ENCODE measurements at regions not wholly inside any gene's neighbourhood (a gene's known extent, or its start where the extent isn't known, plus 50 kb on each side); places are given as distances from the start of the nearest gene placed in this dataset.

DNA sequence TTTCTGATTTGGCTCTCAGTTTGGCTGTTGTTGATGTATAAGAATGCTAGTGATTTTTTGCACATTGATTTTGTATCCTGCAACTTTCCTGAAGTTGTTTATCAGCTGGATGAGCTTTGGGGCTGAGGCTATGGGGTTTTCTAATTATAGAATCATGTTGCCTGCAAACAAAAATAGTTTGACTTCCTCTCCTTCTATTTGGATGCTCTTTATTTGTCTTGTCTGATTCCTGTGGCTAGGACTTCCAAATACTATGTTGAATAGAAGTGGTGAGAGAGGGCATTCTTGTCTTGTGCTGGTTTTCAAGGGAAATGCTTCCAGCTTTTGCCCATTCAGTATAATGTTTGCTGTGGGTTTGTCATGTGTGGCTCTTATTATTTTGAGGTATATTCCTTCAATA, 734.7 kb upstream of the FAM241A start:
- Histone ChIP-seq H3K4me3 (ENCODE audit: low read depth in 1 of 3, low read length in 3 of 3) (no peak overlapping the region), H3K9me3 (ENCODE audit: control insufficient read depth in 4 of 4, low read length in 3 of 4) (no peaks in the 10 kb centered on the region), H3K36me3 (ENCODE audit: control insufficient read depth in 4 of 4, insufficient read depth in 3 of 4, low read depth in 1 of 4, low read length in 3 of 4) (no peaks in the 10 kb centered on the region), H3K27ac (ENCODE audit: low read depth in 1 of 2, low read length in 2 of 2) (no peak overlapping the region), H3K9ac (ENCODE audit: low read depth in 1 of 2, low read length in 2 of 2) (no peak overlapping the region), H3K27me3 (ENCODE audit: control insufficient read depth in 4 of 4, insufficient read depth in 4 of 4, low read length in 3 of 4) (no peaks in the 10 kb centered on the region), H3K4me1 (ENCODE audit: control insufficient read depth in 4 of 4, insufficient read depth in 4 of 4, low read length in 3 of 4) (no peaks in the 10 kb centered on the region)
- no peak for TF ChIP-seq REST (IDR thresholded peaks at IDR 0.05)
- no peak for TF ChIP-seq HNF4A (conservative IDR thresholded peaks at IDR 0.05)
- no peak for TF ChIP-seq ZBTB33 (IDR thresholded peaks at IDR 0.05)
- TF ChIP-seq YY1 (IDR thresholded peaks at IDR 0.05) = no peak
- TF ChIP-seq ATF3 (IDR thresholded peaks at IDR 0.05) = no peak
- TF ChIP-seq EGR1 (IDR thresholded peaks at IDR 0.05; ENCODE audit: low read depth in 2 of 2) = no peak
- TF ChIP-seq FOXA2 (IDR thresholded peaks at IDR 0.05) = no peak
- no peak for TF ChIP-seq GABPA (IDR thresholded peaks at IDR 0.05 in 1 of 2, conservative IDR thresholded peaks at IDR 0.05 in 1 of 2)
- TF ChIP-seq JUND (IDR thresholded peaks at IDR 0.05) = no peak
- no peak for TF ChIP-seq MAX (IDR thresholded peaks at IDR 0.05)
- TF ChIP-seq SP1 (IDR thresholded peaks at IDR 0.05) = no peak
- TF ChIP-seq RXRA (IDR thresholded peaks at IDR 0.05) = no peak
- TF ChIP-seq NR2F2 (IDR thresholded peaks at IDR 0.05) = no peak
- DNase-seq (ENCODE audit: low spot score) = no peak

- Histone ChIP-seq H3K36me3 (ENCODE audit: control insufficient read depth in 4 of 4, insufficient read depth in 3 of 4, low read depth in 1 of 4, low read length in 3 of 4) (no peaks in the 10 kb centered on the region), H3K9ac (ENCODE audit: low read depth in 1 of 2, low read length in 2 of 2) (no peak overlapping the region), H3K4me1 (ENCODE audit: control insufficient read depth in 4 of 4, insufficient read depth in 4 of 4, low read length in 3 of 4) (no peaks in the 10 kb centered on the region), H3K4me3 (ENCODE audit: low read depth in 1 of 3, low read length in 3 of 3) (no peak overlapping the region), H3K9me3 (ENCODE audit: control insufficient read depth in 4 of 4, low read length in 3 of 4) (no peaks in the 10 kb centered on the region), H3K27me3 (ENCODE audit: control insufficient read depth in 4 of 4, insufficient read depth in 4 of 4, low read length in 3 of 4) (peaks cover 0 to 3% (median 0%) of the 10 kb centered on the region in 4 donors), H3K27ac (ENCODE audit: low read depth in 1 of 2, low read length in 2 of 2) (no peak overlapping the region)
- DNase-seq (ENCODE audit: low spot score) = no peak
- TF ChIP-seq REST (IDR thresholded peaks at IDR 0.05) (no peak), RAD21 (IDR thresholded peaks at IDR 0.05) (no peak), EGR1 (IDR thresholded peaks at IDR 0.05; ENCODE audit: low read depth in 2 of 2) (no peak), ZBTB33 (IDR thresholded peaks at IDR 0.05) (no peak)
- TF ChIP-seq, protein P1, sequence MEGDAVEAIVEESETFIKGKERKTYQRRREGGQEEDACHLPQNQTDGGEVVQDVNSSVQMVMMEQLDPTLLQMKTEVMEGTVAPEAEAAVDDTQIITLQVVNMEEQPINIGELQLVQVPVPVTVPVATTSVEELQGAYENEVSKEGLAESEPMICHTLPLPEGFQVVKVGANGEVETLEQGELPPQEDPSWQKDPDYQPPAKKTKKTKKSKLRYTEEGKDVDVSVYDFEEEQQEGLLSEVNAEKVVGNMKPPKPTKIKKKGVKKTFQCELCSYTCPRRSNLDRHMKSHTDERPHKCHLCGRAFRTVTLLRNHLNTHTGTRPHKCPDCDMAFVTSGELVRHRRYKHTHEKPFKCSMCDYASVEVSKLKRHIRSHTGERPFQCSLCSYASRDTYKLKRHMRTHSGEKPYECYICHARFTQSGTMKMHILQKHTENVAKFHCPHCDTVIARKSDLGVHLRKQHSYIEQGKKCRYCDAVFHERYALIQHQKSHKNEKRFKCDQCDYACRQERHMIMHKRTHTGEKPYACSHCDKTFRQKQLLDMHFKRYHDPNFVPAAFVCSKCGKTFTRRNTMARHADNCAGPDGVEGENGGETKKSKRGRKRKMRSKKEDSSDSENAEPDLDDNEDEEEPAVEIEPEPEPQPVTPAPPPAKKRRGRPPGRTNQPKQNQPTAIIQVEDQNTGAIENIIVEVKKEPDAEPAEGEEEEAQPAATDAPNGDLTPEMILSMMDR (IDR thresholded peaks at IDR 0.05; ENCODE audit: low read depth, low read length, missing input control) = no peak
Observed at GRCh38 chr4:111417521-111417920, 727.7 kb upstream of the FAM241A start.

All from liver (tissue), 7 donors.